ENCODE measurements at regions not wholly inside any gene's neighbourhood (a gene's known extent, or its start where the extent isn't known, plus 50 kb on each side); places are given as distances from the start of the nearest gene placed in this dataset.

- ChIA-PET POLR2A (no interaction called here), CTCF (no interaction called here)
- H3K4me3 ChIP-seq (ENCODE audit: low read depth, low read length), result no peak overlapping the region
- H3K9me3 ChIP-seq (ENCODE audit: control insufficient read depth, insufficient read depth, low read depth, low read length), result no peaks in the 10 kb centered on the region
- TF ChIP-seq ZFP41 (tag by site-specific recombination; IDR thresholded peaks at IDR 0.05; ENCODE audit: borderline replicate concordance) (no peak), ZBTB6 (tag by site-specific recombination; IDR thresholded peaks at IDR 0.05) (no peak), ZNF785 (tag by site-specific recombination; IDR thresholded peaks at IDR 0.05) (no peak), HOXA7 (CRISPR knock-in tag; IDR thresholded peaks at IDR 0.05; ENCODE audit: borderline replicate concordance) (no peak), ZNF549 (tag by site-specific recombination; IDR thresholded peaks at IDR 0.05) (no peak), KLF7 (tag by site-specific recombination; IDR thresholded peaks at IDR 0.05; ENCODE audit: borderline replicate concordance) (no peak), EGR2 (tag by site-specific recombination; IDR thresholded peaks at IDR 0.05; ENCODE audit: low read depth) (no peak), ZNF394 (tag by site-specific recombination; IDR thresholded peaks at IDR 0.05; ENCODE audit: borderline replicate concordance) (no peak), YY2 (tag by site-specific recombination; IDR thresholded peaks at IDR 0.05) (no peak), GFI1B (tag by site-specific recombination; IDR thresholded peaks at IDR 0.05) (no peak), ZBTB17 (tag by site-specific recombination; IDR thresholded peaks at IDR 0.05) (no peak), ZNF645 (tag by site-specific recombination; IDR thresholded peaks at IDR 0.05) (no peak), ZBTB48 (tag by site-specific recombination; IDR thresholded peaks at IDR 0.05) (no peak), ZNF280C (tag by site-specific recombination; IDR thresholded peaks at IDR 0.05) (no peak), ZNF423 (tag by site-specific recombination; IDR thresholded peaks at IDR 0.05) (no peak), ZNF248 (tag by site-specific recombination; IDR thresholded peaks at IDR 0.05) (no peak), TRIM28 (IDR thresholded peaks at IDR 0.05; ENCODE audit: borderline replicate concordance, low read length) (no peak)
- H3K27ac ChIP-seq (ENCODE audit: extremely low read depth, low read depth, low read length), result no peak overlapping the region
- no peaks in the 10 kb centered on the region for H3K36me3 ChIP-seq (ENCODE audit: control insufficient read depth in 2 of 2, insufficient read depth in 1 of 2, low read length in 2 of 2)
- H3K4me1 ChIP-seq (ENCODE audit: control insufficient read depth, insufficient read depth, low read length), result no peaks in the 10 kb centered on the region
Observed at GRCh38 chr10:108413954-108414353, 1249.4 kb upstream of the SORCS1 start.

GRCh38 chr10:108412323-108412722 lies 1247.8 kb upstream of the SORCS1 start:
- no peaks in the 10 kb centered on the region for H3K4me1 ChIP-seq (ENCODE audit: control insufficient read depth, insufficient read depth, low read length)
- ChIA-PET CTCF (no interaction called here), POLR2A (no interaction called here)
- no peak overlapping the region for H3K4me3 ChIP-seq (ENCODE audit: low read depth, low read length)
- H3K27ac ChIP-seq (ENCODE audit: extremely low read depth, low read depth, low read length), result no peak overlapping the region
- H3K36me3 ChIP-seq (ENCODE audit: control insufficient read depth in 2 of 2, insufficient read depth in 1 of 2, low read length in 2 of 2), result no peaks in the 10 kb centered on the region
- H3K9me3 ChIP-seq (ENCODE audit: control insufficient read depth, insufficient read depth, low read depth, low read length), result no peaks in the 10 kb centered on the region
- no peak for TF ChIP-seq HOXD13 (CRISPR knock-in tag; IDR thresholded peaks at IDR 0.05; ENCODE audit: borderline replicate concordance)
- no peak for TF ChIP-seq ZNF664 (tag by site-specific recombination; IDR thresholded peaks at IDR 0.05)
- no peak for TF ChIP-seq ZNF473 (tag by site-specific recombination; IDR thresholded peaks at IDR 0.05)
- no peak for TF ChIP-seq ZBTB49 (tag by site-specific recombination; IDR thresholded peaks at IDR 0.05; ENCODE audit: low read depth)
- TF ChIP-seq ZSCAN5A (tag by site-specific recombination; IDR thresholded peaks at IDR 0.05), result no peak
- TF ChIP-seq ZNF202 (tag by site-specific recombination; IDR thresholded peaks at IDR 0.05; ENCODE audit: borderline replicate concordance), result no peak
- no peak for TF ChIP-seq ZSCAN23 (tag by site-specific recombination; IDR thresholded peaks at IDR 0.05)
- TF ChIP-seq ZNF776 (tag by site-specific recombination; IDR thresholded peaks at IDR 0.05; ENCODE audit: borderline replicate concordance), result no peak
- no peak for TF ChIP-seq ZNF654 (tag by site-specific recombination; IDR thresholded peaks at IDR 0.05; ENCODE audit: low read depth)
- no peak for TF ChIP-seq SP7 (tag by site-specific recombination; IDR thresholded peaks at IDR 0.05)
- TF ChIP-seq ZNF2 (tag by site-specific recombination; IDR thresholded peaks at IDR 0.05), result no peak
- no peak for TF ChIP-seq ZNF146 (tag by site-specific recombination; IDR thresholded peaks at IDR 0.05)
- no peak for TF ChIP-seq ZNF426 (tag by site-specific recombination; IDR thresholded peaks at IDR 0.05)
